ENCODE measurements at regions not wholly inside any gene's neighbourhood (a gene's known extent, or its start where the extent isn't known, plus 50 kb on each side); places are given as distances from the start of the nearest gene placed in this dataset.

- no peak for TF ChIP-seq POLR2A (IDR thresholded peaks at IDR 0.05)
- TF ChIP-seq, protein P1, sequence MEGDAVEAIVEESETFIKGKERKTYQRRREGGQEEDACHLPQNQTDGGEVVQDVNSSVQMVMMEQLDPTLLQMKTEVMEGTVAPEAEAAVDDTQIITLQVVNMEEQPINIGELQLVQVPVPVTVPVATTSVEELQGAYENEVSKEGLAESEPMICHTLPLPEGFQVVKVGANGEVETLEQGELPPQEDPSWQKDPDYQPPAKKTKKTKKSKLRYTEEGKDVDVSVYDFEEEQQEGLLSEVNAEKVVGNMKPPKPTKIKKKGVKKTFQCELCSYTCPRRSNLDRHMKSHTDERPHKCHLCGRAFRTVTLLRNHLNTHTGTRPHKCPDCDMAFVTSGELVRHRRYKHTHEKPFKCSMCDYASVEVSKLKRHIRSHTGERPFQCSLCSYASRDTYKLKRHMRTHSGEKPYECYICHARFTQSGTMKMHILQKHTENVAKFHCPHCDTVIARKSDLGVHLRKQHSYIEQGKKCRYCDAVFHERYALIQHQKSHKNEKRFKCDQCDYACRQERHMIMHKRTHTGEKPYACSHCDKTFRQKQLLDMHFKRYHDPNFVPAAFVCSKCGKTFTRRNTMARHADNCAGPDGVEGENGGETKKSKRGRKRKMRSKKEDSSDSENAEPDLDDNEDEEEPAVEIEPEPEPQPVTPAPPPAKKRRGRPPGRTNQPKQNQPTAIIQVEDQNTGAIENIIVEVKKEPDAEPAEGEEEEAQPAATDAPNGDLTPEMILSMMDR (IDR thresholded peaks at IDR 0.05), result no peak
Observed at GRCh38 chr4:116899561-116899960, 185.8 kb downstream of the TRAM1L1 start.

All from heart left ventricle (tissue), 13 donors.